ENCODE measurements at regions not wholly inside any gene's neighbourhood (a gene's known extent, or its start where the extent isn't known, plus 50 kb on each side); places are given as distances from the start of the nearest gene placed in this dataset.

- no peak overlapping the region for H3K4me3 ChIP-seq (ENCODE audit: insufficient read depth, low read depth, low read length)
- Mint-ChIP-seq H3K36me3 (ENCODE audit: low read depth, unreplicated experiment) (no peaks in the 10 kb centered on the region), H3K27me3 (ENCODE audit: low read depth, unreplicated experiment) (peaks cover 11% of the 10 kb centered on the region), H3K4me1 (ENCODE audit: low read depth, unreplicated experiment) (peaks cover 6% of the 10 kb centered on the region), H3K27ac (ENCODE audit: unreplicated experiment) (no peak overlapping the region), H3K9me3 (ENCODE audit: unreplicated experiment) (no peaks in the 10 kb centered on the region), H3K4me3 (ENCODE audit: unreplicated experiment) (no peak overlapping the region)
- H2AFZ ChIP-seq (ENCODE audit: low read depth, low read length) = no peak overlapping the region
- no peaks in the 10 kb centered on the region for H4K20me1 ChIP-seq (ENCODE audit: insufficient read depth, low read length)
- FAIRE-seq (no peak), DNase-seq (ENCODE audit: low read depth) (no peak)
- no peak overlapping the region for H3K4me2 ChIP-seq (ENCODE audit: low read length)
- H3K4me1 ChIP-seq (ENCODE audit: insufficient read depth, low read length) = peaks cover 12% of the 10 kb centered on the region
- H3K9me3 ChIP-seq (ENCODE audit: insufficient read depth, low read depth, low read length) = no peaks in the 10 kb centered on the region
- TF ChIP-seq EZH2 (IDR thresholded peaks at IDR 0.05; ENCODE audit: insufficient read depth, low read length) (no peak), CTCF (IDR thresholded peaks at IDR 0.05; ENCODE audit: insufficient read depth, low read depth, low read length) (no peak)
- no peaks in the 10 kb centered on the region for H3K27me3 ChIP-seq (ENCODE audit: insufficient read depth, low read length)
- H3K27ac ChIP-seq (ENCODE audit: low read depth, low read length) = no peak overlapping the region
- H3K79me2 ChIP-seq (ENCODE audit: insufficient read depth, low read length) = no peaks in the 10 kb centered on the region
- H3K36me3 ChIP-seq (ENCODE audit: insufficient read depth, low read length) = no peaks in the 10 kb centered on the region
- no peak overlapping the region for H3K9ac ChIP-seq (ENCODE audit: low read length)
Observed at GRCh38 chr5:88519066-88519465, 250.4 kb upstream of the TMEM161B start.

- Histone ChIP-seq H4K20me1 (ENCODE audit: insufficient read depth, low read length) (no peaks in the 10 kb centered on the region), H3K4me1 (ENCODE audit: insufficient read depth, low read length) (peaks cover 12% of the 10 kb centered on the region), H3K79me2 (ENCODE audit: insufficient read depth, low read length) (no peaks in the 10 kb centered on the region), H3K36me3 (ENCODE audit: insufficient read depth, low read length) (no peaks in the 10 kb centered on the region), H3K9me3 (ENCODE audit: insufficient read depth, low read depth, low read length) (no peaks in the 10 kb centered on the region), H3K4me2 (ENCODE audit: low read length) (peak overlapping the region; percentile 63), H2AFZ (ENCODE audit: low read depth, low read length) (no peak overlapping the region), H3K9ac (ENCODE audit: low read length) (no peak overlapping the region), H3K4me3 (ENCODE audit: insufficient read depth, low read depth, low read length) (no peak overlapping the region), H3K27ac (ENCODE audit: low read depth, low read length) (peak overlapping the region; percentile 38), H3K27me3 (ENCODE audit: insufficient read depth, low read length) (no peaks in the 10 kb centered on the region)
- TF ChIP-seq CTCF (IDR thresholded peaks at IDR 0.05; ENCODE audit: insufficient read depth, low read depth, low read length) (no peak), EZH2 (IDR thresholded peaks at IDR 0.05; ENCODE audit: insufficient read depth, low read length) (no peak)
- H3K9me3 Mint-ChIP-seq (ENCODE audit: unreplicated experiment) = no peaks in the 10 kb centered on the region
- no peak overlapping the region for H3K27ac Mint-ChIP-seq (ENCODE audit: unreplicated experiment)
- H3K36me3 Mint-ChIP-seq (ENCODE audit: low read depth, unreplicated experiment) = no peaks in the 10 kb centered on the region
- DNase-seq (ENCODE audit: low read depth) (peak; percentile 95), FAIRE-seq (no peak)
- H3K27me3 Mint-ChIP-seq (ENCODE audit: low read depth, unreplicated experiment) = peaks cover 17% of the 10 kb centered on the region
- H3K4me3 Mint-ChIP-seq (ENCODE audit: unreplicated experiment) = no peak overlapping the region
- peaks cover 6% of the 10 kb centered on the region for H3K4me1 Mint-ChIP-seq (ENCODE audit: low read depth, unreplicated experiment)
Observed at GRCh38 chr5:88518131-88519016, 249.7 kb upstream of the TMEM161B start.
